HG03439 (cell line): ENCODE measurements at regions not wholly inside any gene's neighbourhood (a gene's known extent, or its start where the extent isn't known, plus 50 kb on each side); places are given as distances from the start of the nearest gene placed in this dataset.

Experiments used
- ATAC-seq: cut with Tn5 transposase; IDR thresholded peaks from one replicate; pipeline ENCODE4 v1.9.1; 2021; ENCODE audit warnings: mild to moderate bottlenecking, moderate library complexity; ENCODE audit not compliant: unreplicated experiment

DNA sequence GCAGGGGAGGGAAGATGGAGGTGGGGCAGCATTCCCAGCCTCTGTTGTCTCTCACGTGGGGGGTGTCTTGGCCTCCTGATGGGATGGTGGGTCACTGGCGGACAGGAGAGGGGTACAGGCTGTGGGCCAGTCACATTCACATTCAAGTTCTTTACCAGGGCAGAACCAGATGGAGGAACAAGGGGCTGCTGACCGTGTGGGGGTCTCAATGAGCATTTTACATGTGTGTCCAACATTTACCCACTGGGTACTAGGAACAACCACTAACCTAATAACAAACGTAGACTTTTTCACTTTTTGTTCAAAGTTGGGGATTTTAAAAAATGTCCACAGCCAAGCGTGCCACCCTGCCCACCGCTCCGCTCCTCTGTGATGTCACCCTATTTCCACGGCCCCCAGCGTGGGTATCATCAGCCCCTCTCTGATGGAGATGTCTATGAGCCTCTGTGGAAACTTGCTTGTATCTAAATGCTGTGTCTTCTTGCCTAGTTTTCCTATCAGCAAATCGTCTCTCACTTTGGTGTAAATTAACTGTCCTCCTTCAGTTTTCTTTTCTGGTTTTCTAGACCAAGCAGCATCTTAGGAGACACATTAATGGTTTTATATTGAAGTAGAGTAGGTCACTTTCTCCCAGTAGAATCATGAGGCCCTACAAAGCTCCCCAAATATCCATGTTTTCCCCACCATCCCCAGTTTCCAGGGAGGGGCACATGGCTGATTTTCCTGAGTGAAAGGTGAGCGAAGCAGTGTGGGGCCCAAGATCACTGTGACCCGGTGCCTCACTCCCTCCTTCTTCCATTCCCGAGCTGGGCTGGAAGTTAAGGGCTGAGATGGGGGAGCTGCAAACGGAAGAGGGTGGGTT is 936.7 kb downstream of the BRD1 start:
- no peak for ATAC-seq

DNA sequence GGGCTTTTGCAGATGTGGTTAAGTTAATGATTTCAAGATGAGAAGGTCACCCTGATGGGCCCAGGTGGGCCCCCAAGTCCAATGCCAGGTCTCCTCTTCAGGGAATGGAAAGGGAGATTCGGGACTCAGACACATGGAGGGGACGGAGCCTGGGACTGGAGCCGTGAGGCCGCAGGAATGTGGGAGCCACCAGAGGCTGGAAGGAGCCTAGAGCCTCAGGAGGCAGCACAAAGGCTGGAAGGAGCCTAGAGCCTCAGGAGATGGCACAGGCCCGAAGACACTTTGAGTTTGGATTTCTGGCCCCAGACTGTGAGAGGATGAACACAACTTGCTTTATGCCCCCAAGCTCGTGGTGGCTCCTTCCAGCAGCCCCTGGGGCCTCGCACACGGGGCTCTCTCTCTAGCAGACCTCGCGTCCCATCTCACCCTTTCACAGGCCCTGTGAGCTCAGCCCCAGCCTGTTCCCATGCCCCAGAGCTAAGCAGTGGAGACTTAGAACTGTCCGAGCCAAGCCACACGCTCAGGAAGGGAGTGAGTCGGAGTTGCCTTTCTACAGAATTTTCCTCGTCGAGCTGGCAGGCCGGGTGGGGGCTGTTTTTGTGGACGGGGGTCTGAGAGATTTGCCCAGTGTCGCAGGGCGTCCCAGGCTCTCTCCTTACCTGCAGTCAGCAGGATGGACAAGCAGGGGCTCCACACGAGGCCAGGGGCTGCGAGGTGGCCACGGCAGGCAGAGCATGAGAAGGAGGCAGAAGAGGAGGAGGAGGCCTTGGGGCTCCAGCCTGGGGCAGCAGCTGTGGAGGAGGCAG is 937.6 kb downstream of the BRD1 start:
- ATAC-seq: no peak

DNA sequence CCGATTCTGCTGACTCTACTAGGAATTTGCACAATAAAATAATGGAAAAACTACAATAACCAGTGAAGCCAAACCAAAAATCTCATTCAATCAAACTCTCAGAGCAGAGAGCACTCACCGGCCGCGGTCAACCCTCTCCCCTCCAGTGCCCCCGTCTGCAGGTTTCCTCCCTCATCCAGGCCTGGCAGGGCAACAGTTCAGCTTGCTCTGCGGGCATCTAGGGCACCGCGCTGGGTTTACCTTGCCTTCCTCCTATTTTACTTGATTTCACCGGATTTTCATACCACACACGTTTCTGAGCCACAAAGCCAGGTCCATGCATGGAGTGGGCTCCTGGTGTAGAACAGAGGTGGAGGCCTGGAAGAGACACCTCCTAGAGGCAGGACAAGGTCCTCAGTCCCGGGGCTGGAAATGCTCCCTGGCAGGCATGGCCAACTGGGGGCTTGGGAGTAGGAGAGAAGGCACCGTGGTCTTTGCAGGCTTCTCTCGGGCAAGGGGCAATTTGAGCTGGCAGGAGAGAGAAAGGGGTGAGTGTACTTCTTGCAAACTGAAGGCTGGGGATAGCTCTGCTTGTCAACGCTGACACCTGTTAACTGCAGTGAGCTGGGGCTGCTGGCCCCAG is 938.4 kb downstream of the BRD1 start:
- no peak for ATAC-seq

DNA sequence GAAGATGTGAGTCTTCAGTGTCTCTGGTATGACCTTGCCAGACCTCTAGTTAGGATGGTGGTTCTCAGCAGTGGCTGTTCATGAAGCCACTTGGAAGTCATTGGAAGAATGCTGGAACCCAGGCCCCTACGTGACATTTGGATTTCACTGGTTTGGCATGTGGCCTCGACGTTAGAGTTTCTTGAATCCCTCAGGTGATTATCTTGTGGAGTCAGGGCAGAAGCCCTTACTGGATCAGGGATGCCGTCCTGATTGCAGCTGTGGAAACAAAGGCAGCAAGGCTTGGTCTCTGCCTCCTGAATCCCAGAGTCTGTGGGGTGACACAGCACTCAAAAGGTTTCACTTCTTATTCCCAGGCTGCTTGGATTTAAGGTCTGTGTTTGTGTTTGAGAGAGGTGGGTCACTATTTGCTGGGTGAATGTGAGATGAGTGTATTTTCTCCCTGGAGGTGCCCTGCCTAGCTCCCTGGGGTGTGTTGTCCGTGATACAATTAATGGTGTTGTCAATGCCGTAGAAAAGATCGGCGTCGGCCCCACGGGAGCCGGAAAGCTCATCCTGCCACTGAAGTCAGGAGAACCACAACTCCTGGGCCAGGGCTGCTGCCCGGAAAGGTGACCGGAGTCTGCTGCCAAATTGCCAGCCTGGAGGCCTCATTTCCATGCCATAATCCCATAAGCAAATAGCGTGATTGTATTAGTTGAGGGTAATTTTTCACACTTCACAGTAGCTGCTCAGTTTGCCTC is 939.0 kb downstream of the BRD1 start:
- no peak for ATAC-seq

DNA sequence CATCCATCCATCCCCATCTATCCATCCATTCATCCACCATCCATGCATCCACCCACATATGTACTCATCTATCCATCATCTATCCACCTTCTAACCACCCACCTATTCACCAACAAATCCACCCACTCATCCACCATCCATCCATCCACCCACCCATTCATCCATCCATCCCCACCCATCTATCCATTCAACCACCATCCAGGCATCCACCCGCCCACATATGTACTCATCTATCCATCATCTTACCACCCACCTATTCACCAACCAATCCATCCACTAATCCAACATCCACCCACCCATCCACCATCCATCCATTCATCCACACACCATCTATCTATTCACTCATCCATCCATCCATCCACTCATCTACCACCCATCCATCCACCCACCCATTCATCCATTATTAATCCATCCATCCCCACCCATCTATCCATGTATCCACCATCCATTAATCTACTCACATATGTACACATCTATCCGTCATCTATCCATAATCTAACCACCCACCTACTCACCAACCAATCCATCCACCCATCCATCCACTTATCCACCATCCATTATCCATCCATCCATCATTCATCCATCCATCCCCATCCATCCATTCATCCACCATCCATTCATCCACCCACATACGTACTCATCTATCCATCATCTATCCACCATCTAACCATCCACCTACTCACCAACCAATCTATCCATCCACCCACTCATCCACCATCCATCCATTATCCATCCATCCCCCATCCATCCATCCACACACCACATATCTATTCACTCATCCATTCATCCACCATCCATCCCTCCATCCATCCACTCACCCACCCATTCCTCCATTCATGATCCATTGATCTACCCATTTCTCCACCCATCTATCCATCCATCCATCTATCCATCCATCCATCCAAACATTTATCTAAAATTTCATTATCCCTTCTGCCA is 940.0 kb downstream of the BRD1 start:
- ATAC-seq: no peak

DNA sequence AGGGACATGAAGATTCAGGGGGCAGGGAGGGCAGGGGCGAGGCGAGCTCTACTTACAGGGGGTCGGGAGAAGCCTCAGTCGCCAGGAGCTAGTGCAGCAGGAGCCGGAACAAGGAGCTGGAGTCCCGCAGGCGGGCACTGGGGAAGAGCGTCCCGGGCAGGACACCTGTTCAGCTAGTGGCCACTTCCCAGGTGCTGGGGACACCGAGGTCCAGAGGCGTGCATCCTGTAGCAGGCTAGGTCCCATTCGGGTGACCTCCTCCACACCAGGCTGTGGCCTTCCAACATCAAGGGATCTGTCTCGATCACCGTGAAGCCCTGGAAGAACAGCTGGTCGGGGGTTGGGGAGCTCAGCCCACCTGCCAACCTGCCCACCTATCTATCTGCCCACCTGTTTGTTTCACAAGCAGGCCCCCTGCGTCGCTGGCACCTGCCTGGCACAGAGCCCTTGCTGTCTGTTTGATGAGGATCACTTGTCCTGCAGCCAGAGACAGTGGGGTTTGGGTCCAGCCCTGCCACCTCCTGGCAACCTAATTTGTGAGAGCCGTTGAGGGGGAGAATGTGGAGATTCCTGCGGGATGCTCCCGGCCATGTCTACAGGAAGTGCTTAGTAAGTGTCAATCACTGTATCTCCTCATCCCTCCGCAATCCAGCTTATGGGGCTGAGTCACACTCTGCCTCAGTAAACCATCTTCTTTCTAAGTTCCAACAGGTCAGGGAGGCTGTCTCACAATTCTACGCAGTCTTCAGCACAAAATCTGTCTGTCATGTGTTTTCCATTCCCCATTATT is 940.9 kb downstream of the BRD1 start:
- no peak for ATAC-seq

DNA sequence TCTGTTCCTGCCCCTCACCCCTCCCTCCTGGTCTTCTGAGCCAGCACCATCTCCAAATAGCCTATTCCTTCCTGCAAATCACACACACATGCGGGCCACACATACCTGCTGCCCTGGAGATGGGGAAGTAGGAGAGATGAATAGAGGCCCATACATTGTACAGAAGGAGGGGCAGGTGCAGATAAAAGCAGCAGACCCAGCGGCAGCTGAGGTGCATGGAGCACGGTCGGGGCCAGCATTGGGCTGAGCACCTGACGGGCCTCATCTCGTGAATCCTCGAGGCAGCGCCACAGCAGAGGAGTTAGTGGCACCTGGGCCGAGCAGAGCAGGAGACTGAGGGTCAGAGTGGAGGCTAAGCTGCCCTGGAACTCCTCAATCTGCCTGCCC is 941.8 kb downstream of the BRD1 start:
- no peak for ATAC-seq

DNA sequence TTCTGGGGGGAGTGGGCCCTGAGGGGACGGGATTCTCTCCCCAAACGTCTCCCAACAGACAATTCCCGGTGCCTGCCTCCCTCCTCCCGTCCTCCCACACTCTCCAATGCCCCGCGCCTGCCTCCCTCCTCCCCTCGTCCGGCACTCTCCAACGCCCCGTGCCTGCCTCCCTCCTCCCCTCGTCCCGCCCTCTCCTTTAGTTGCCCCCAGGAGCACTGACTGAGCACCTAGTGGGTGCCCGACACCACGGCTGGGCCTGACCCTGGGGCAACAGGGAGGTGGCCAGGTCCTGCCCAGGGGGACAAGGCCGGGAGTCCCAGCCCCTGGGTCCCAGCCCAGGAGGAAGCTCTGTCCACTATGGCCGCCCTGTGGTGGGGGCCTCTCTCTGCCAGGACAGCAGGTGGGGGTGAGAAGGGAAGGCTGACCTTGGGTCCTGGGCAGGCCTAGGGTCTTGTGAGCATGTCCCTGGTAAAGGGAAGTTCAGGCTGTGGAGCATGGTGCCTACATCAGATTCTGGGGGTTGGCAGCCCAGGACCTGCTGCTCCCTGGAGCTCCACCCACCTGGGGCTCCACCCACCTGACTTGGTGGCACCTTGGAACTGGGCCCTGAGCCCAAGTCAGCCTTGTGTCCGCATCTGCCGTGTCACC is 942.3 kb downstream of the BRD1 start:
- ATAC-seq: no peak

DNA sequence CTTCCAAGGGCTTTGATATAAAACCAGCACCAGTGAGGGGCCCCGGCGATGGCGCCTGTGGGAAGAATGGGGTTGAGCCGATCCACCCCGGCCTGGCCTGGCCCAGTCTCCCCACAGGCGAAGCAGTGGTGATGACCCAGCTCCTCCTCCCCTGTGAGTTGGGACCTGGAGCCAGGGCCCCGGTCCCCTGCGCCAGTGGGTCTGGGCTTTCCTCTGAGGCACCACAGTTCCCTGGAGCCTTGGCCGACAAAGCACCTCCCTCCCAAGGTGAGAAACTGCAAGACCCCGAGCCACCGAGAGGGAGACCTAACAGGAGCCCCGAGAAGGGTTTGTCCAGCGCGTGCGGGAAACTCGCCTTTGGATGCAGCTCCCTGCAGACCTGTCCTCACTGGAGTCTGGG is 942.9 kb downstream of the BRD1 start:
- ATAC-seq: no peak

DNA sequence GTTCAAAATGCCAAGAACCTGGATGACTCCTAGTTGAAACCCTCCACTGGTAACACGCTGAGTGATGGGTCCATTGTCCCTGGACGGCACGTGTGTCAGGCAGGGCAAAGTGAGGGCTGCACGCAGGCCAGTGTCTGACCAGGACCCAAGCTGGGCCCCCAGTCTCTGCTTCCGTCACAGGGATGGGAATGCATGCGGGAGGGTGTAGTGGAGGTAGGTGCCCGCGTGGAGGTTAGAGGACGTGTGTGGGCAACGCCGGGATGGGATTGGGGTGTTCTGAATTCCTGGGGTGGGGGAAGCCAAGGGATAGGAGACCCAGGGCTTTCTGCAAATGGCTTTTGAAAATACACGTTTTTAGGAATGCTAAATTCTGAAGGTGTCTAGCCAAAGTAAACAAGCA is 943.3 kb downstream of the BRD1 start:
- no peak for ATAC-seq

DNA sequence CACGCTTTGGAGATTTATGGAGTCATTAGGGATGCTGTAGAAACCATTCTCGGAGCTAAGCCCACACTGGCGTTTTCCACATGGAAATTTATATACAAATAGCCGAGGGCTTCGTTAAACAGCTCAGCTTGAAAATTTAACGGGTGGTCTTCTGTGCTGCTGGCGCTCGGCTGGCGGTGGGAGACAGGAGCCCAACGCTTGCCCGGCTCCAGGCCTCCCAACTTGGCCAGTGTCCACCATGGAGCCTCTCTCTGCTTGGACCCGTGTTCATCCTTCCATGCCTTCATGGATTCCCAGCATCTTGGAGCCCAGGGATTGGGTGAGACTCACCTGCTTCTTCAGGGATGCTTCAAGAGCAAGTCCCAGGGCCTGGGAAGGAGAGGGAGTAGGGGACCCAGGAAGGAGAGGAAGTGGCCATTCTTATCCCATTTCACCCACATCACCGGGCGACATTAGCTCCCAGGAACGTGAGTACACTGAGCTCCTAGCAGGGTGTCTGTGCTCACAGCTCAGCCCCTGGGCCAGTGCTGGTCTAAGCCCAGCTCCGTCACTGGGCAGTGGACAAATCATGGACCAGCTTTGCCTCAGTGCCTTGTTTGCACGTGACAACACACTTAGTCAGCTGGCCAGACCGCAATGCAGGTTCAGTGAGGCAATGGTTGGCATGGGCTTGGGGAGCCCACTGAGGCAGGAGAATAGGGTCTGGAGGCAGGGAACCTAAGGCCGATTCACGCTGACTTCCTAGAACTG is 944.3 kb downstream of the BRD1 start:
- no peak for ATAC-seq

DNA sequence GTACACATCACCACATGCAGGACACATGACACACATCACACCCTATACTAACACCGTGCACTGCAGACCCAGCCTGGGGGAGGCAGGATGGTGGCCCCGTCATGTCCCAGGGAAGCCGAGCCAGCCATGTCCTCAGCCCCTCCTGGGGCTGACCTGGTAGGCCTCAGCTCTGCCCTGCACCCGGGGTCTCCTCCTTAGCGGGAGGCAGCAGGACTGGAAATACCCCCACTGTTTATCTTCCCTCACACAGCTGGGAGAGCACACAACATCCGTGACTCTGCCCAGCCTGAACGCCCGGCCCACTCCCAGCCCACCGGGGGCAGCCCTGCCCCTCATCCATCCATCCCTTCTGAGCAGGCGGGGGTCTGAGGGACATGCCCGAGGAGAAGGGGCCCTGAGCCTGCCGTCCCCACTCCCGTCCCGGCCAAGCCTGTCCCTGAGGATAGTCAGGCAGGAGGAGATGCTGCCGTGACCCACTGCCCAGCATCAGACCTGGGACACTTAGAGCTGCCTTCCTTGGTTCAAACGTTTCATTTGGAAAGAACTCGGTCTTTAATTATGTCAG is 945.0 kb downstream of the BRD1 start:
- no peak for ATAC-seq

DNA sequence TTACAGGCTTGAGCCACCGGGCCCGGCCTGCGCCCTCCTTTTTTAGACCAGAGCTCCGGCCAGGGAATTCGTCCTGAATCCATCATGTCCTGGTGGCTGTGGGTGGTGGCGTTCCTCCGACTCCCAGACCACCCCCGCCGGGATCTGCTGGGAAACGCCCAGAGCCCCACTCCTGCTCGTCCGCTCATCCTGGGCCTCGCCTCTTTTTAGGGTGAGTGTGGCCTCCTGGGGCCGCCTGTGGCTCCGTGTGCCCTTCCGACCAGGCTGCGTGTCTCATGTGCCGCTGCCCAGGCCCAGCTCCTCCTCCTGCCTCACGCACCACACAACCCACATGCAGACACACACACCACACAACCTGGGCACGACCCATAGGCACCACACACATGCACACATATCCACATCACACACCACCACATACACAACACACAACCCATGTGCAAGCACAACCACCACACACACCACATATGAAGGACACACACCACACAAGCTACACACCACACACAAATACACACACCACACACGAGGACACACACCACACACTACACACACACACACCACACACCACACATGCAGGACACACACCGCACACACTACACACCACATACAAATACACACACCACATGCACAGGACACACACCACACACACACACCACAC is 946.2 kb downstream of the BRD1 start:
- ATAC-seq: no peak

DNA sequence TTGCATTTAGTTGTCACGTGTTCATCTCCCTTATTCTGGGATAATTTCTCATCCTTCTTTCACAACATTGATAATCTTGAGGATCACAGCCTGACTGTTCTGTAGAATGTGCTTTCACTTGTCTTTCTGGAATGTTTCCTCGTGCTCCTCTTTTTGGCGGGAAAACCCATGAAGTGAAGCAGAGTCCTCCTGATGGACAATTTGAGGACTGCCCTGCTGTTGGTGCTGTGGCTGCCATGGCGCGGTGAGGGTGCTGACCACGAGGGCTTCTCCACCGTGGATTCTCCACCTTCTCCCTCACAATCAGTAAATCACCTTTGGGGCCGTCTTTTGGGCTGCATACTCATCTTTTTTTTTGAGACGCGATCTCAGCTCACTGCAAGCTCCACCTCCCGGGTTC is 946.9 kb downstream of the BRD1 start:
- no peak for ATAC-seq

DNA sequence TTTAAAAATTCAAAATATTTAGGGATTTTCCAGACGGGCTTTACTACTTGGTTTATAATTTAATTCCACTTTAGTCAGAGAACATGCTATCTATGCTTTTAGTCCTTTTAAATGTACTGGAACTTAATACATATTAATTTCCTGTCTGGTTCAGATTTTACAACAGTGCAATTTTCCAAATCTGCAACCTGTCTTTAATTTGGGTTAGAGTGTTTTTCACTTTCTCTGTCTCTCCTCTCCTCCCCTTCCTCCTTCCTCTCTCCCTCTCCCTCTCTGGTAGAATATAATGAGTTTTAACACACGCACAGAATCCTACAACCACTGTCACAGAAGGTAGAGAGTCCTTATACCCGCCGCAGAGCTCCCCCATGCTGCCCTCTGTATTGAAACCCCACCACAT is 950.7 kb downstream of the BRD1 start:
- no peak for ATAC-seq

DNA sequence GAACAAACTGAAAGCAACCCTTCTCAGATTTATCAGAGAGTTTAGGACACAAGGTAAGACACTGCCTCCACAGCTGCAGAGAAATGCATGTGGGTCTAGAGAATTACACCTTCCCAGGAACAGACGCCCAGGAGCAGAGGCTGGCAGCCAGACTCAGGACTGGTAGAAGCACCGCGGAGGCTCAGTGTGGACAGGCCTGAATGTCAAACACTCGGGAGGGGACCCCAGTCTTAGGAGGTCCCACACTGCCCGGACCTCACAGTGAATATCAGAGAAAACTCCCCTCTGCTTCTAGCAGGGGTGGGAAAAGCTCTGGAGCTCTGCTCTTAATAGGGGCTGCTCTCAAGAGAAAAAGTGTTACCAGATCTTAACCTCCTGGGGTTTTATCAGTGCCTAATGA is 952.7 kb downstream of the BRD1 start:
- ATAC-seq: no peak

DNA sequence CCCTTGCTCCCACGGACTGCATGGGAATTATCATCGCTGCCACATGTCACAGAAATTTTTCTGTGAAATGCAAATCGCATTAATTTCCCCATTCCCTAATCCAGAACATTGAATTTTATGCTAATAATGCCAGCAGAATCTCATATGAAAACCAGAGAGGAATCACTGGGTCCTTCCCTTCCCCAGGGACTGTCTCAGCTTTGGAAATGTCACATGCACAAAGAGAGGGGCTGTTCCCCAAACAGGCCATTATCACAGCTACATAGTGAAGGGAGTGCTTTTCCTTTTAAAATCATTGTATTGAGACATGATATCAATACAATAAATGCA is 954.5 kb downstream of the BRD1 start:
- ATAC-seq: no peak
